PFSK-1 (cell line): ENCODE measurements at regions not wholly inside any gene's neighbourhood (a gene's known extent, or its start where the extent isn't known, plus 50 kb on each side); places are given as distances from the start of the nearest gene placed in this dataset.

ENCODE experiments used
- FOXP2 ChIP-seq: optimal IDR thresholded peaks from 2 replicates; pipeline ENCODE3; 2011; ENCODE audit warnings: borderline replicate concordance, control low read depth, inconsistent platforms; ENCODE audit not compliant: insufficient read depth; ENCODE audit errors: extremely low read length, extremely low read depth
- POLR2AphosphoS5 ChIP-seq: IDR thresholded peaks from 2 replicates; pipeline ENCODE4 v1.6.1; 2012; ENCODE audit warnings: low read depth, mild to moderate bottlenecking, control low read depth, low read length, moderate library complexity
- SIN3A ChIP-seq: IDR thresholded peaks from 2 replicates; pipeline ENCODE4 v1.6.1; 2012; ENCODE audit warnings: mild to moderate bottlenecking, low read length, moderate library complexity, borderline replicate concordance; ENCODE audit not compliant: insufficient read depth
- TAF1 ChIP-seq: IDR thresholded peaks from 2 replicates; pipeline ENCODE4 v1.6.1; 2012; ENCODE audit warnings: low read length, control low read depth, borderline replicate concordance; ENCODE audit not compliant: insufficient read depth
- TF ChIP-seq, protein P1 (sequence below), 2 experiments: IDR thresholded peaks; 2 replicates each; pipeline versions ENCODE4 v1.6.1 to v1.8.0; 2011 to 2012; ENCODE audit warnings: low read depth in 2 of 2, low read length in 2 of 2, control low read depth in 1 of 2, inconsistent platforms in 1 of 2, mild to moderate bottlenecking in 1 of 2, moderate library complexity in 1 of 2; ENCODE audit not compliant: insufficient read depth in 1 of 2

DNA sequence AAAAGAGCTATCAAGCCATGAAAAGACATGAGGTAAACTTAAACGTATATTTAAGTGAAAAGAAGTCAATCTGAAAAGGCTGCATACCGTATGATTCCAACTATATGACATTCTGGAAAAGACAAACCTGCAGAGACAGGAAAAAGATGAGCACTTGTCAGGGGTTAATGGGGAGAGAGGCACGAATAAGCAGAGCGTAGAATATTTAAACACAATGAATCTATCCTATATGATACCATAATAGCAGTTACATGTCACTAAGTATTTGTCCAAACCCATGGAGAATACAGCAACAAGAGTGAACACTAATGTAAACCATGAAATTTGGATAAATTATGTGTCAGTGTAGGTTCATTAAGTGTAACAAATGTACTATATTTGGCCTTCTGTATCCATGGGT lies 560.3 kb upstream of the ANO3 start:
- TF ChIP-seq POLR2AphosphoS5 (no peak), SIN3A (no peak), FOXP2 (no peak), TAF1 (no peak)
- TF ChIP-seq, protein P1, sequence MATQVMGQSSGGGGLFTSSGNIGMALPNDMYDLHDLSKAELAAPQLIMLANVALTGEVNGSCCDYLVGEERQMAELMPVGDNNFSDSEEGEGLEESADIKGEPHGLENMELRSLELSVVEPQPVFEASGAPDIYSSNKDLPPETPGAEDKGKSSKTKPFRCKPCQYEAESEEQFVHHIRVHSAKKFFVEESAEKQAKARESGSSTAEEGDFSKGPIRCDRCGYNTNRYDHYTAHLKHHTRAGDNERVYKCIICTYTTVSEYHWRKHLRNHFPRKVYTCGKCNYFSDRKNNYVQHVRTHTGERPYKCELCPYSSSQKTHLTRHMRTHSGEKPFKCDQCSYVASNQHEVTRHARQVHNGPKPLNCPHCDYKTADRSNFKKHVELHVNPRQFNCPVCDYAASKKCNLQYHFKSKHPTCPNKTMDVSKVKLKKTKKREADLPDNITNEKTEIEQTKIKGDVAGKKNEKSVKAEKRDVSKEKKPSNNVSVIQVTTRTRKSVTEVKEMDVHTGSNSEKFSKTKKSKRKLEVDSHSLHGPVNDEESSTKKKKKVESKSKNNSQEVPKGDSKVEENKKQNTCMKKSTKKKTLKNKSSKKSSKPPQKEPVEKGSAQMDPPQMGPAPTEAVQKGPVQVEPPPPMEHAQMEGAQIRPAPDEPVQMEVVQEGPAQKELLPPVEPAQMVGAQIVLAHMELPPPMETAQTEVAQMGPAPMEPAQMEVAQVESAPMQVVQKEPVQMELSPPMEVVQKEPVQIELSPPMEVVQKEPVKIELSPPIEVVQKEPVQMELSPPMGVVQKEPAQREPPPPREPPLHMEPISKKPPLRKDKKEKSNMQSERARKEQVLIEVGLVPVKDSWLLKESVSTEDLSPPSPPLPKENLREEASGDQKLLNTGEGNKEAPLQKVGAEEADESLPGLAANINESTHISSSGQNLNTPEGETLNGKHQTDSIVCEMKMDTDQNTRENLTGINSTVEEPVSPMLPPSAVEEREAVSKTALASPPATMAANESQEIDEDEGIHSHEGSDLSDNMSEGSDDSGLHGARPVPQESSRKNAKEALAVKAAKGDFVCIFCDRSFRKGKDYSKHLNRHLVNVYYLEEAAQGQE (IDR thresholded peaks at IDR 0.05; ENCODE audit: insufficient read depth in 1 of 2, low read depth in 2 of 2, low read length in 2 of 2) = no peak

DNA sequence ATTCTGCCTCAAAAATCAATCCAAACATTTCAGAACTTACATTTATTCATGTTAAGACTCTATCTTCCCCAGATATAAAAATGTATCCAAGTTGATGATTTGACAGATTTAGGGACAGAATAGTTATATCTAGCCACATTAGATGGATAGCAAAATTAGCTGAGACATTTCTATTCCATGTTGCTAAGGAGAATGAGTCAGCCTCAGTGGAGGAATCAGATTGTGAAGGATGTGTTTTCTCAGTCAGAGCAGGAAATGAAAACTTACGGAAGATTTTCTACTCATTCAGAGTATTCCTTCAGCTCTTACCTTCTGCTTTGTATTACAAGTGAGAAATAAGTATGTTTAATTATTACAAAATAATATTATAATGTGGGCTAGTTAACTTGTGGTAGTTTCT lies 556.3 kb upstream of the ANO3 start:
- TF ChIP-seq, protein P1 (IDR thresholded peaks at IDR 0.05; ENCODE audit: insufficient read depth in 1 of 2, low read depth in 2 of 2, low read length in 2 of 2) = no peak
- TF ChIP-seq SIN3A (no peak), FOXP2 (no peak)

DNA sequence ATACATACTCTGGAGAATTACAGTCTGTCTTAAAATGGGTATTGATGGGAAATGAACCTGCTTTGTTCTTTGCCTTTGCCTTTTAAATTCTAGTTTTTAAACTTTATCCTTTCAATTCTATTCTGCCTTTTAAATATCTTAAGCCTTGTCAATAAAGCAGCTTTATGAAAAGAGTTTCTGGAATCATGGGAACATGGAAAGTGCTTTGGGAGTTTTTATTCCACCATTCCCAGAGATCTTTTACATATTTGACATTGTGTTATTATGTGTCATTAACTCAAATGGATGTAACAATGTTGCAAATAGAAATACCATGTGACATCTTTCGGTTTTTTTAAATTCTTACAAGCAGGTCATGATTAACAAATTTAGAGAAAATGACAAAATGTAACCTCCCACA lies 555.7 kb upstream of the ANO3 start:
- TF ChIP-seq POLR2AphosphoS5 (no peak), TAF1 (no peak), FOXP2 (no peak), SIN3A (no peak)
- TF ChIP-seq, protein P1 (IDR thresholded peaks at IDR 0.05; ENCODE audit: insufficient read depth in 1 of 2, low read depth in 2 of 2, low read length in 2 of 2) = no peak

DNA sequence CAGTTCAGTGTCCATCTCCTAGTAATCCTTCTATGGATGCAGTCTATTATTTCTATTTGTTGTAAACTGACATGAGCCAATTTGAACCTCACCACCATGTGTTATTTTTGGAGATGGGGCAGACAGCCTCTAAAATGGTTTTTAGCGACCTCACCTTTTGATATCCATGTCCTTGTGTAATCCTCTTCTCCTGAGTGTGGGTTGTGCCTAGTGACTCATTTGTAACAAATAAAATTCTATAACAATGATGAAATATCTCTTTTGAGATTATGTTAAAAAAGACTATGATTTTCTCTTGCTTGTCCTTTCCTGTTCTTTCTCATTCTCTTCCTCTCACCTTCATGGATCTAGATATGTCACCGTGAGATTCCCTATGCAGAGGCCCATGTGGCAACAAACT lies 554.6 kb upstream of the ANO3 start:
- TF ChIP-seq, protein P1 (IDR thresholded peaks at IDR 0.05; ENCODE audit: insufficient read depth in 1 of 2, low read depth in 2 of 2, low read length in 2 of 2) = no peak
- no peak for TF ChIP-seq SIN3A
- TF ChIP-seq FOXP2 = no peak
- TF ChIP-seq POLR2AphosphoS5 = no peak
- TF ChIP-seq TAF1 = no peak

DNA sequence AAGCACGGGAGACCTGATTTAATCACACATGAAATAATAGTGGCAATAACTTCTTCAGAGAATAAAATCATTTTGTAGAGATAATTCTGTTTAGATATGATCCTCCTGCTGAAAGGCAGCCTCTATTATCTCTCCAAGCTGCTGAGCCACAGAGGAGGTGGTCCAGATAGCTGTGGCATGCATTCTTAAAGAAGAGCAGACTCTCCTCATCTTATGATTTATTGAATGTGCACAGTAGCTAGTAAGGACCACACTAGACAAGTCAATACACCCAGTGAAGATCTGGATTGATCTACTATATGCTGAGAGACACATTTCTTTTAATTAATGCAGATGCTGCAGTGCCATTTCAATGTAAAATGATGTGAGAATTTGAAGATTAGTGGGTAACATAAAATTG lies 552.9 kb upstream of the ANO3 start:
- TF ChIP-seq, protein P1 (IDR thresholded peaks at IDR 0.05; ENCODE audit: insufficient read depth in 1 of 2, low read depth in 2 of 2, low read length in 2 of 2) = no peak
- TF ChIP-seq SIN3A = no peak
- no peak for TF ChIP-seq TAF1
- no peak for TF ChIP-seq FOXP2
- no peak for TF ChIP-seq POLR2AphosphoS5
